ENCODE measurements at regions not wholly inside any gene's neighbourhood (a gene's known extent, or its start where the extent isn't known, plus 50 kb on each side); places are given as distances from the start of the nearest gene placed in this dataset.

- H3K9me3 ChIP-seq (ENCODE audit: insufficient read depth, low read length) = no peaks in the 10 kb centered on the region
- no peaks in the 10 kb centered on the region for H3K27me3 ChIP-seq (ENCODE audit: low read depth, low read length)
- no peaks in the 10 kb centered on the region for H3K79me2 ChIP-seq (ENCODE audit: low read length)
- no peaks in the 10 kb centered on the region for H4K20me1 ChIP-seq (ENCODE audit: insufficient read depth, low read length)
- peak overlapping the region; percentile 51; the same call in 1 of the 2 replicates for H3K9ac ChIP-seq (ENCODE audit: low read length)
- peaks cover 70% of the 10 kb centered on the region for H3K4me1 ChIP-seq (ENCODE audit: low read length)
- no peak for TF ChIP-seq CTCF (IDR thresholded peaks at IDR 0.05; ENCODE audit: low read depth, low read length)
- TF ChIP-seq EZH2phosphoT487 (IDR thresholded peaks at IDR 0.05; ENCODE audit: low read depth) = no peak
- no peaks in the 10 kb centered on the region for H3K36me3 ChIP-seq (replicated peaks; ENCODE audit: low read depth, low read length)
- H3K4me2 ChIP-seq (ENCODE audit: low read length) = peak overlapping the region; percentile 64
- H2AFZ ChIP-seq (ENCODE audit: low read depth, low read length) = peak overlapping the region; percentile 23
- H3K4me3 ChIP-seq (ENCODE audit: low read length) = peak overlapping the region; percentile 42
- H3K27ac ChIP-seq (ENCODE audit: low read length) = peak overlapping the region; percentile 38
These were observed 298.0 kb downstream of the QKI start for GRCh38 chr6:163712566-163712961.

- TF ChIP-seq EZH2phosphoT487 (IDR thresholded peaks at IDR 0.05; ENCODE audit: low read depth) = no peak
- peak; percentile 33 for TF ChIP-seq CTCF (IDR thresholded peaks at IDR 0.05; ENCODE audit: low read depth, low read length)
- Histone ChIP-seq H2AFZ (ENCODE audit: low read depth, low read length) (peak overlapping the region; percentile 23), H3K4me2 (ENCODE audit: low read length) (peak overlapping the region; percentile 64), H3K27me3 (ENCODE audit: low read depth, low read length) (no peaks in the 10 kb centered on the region), H3K27ac (ENCODE audit: low read length) (peak overlapping the region; percentile 38), H4K20me1 (ENCODE audit: insufficient read depth, low read length) (no peaks in the 10 kb centered on the region), H3K4me1 (ENCODE audit: low read length) (peaks cover 70% of the 10 kb centered on the region), H3K36me3 (replicated peaks; ENCODE audit: low read depth, low read length) (no peaks in the 10 kb centered on the region), H3K4me3 (ENCODE audit: low read length) (peak overlapping the region; percentile 42), H3K79me2 (ENCODE audit: low read length) (no peaks in the 10 kb centered on the region), H3K9me3 (ENCODE audit: insufficient read depth, low read length) (no peaks in the 10 kb centered on the region), H3K9ac (ENCODE audit: low read length) (peak overlapping the region; percentile 51; the same call in 1 of the 2 replicates)
These were observed 297.4 kb downstream of the QKI start for GRCh38 chr6:163711615-163712565.

GRCh38 chr6:163710532-163711470 is 296.3 kb downstream of the QKI start:
- Histone ChIP-seq H4K20me1 (ENCODE audit: insufficient read depth, low read length) (no peaks in the 10 kb centered on the region), H3K4me3 (ENCODE audit: low read length) (peak overlapping the region; percentile 24), H3K27ac (ENCODE audit: low read length) (peak overlapping the region; percentile 38), H3K4me2 (ENCODE audit: low read length) (peak overlapping the region; percentile 64), H2AFZ (ENCODE audit: low read depth, low read length) (0 out of 2 replicates have a peak overlapping the region, but pooled peaks have one; percentile 17), H3K36me3 (replicated peaks; ENCODE audit: low read depth, low read length) (no peaks in the 10 kb centered on the region), H3K79me2 (ENCODE audit: low read length) (no peaks in the 10 kb centered on the region), H3K4me1 (ENCODE audit: low read length) (peaks cover 73% of the 10 kb centered on the region), H3K27me3 (ENCODE audit: low read depth, low read length) (no peaks in the 10 kb centered on the region), H3K9ac (ENCODE audit: low read length) (peak overlapping the region; percentile 26; the same call in 1 of the 2 replicates), H3K9me3 (ENCODE audit: insufficient read depth, low read length) (no peaks in the 10 kb centered on the region)
- TF ChIP-seq CTCF (IDR thresholded peaks at IDR 0.05; ENCODE audit: low read depth, low read length) = no peak
- no peak for TF ChIP-seq EZH2phosphoT487 (IDR thresholded peaks at IDR 0.05; ENCODE audit: low read depth)
